MM.1S (cell line): ENCODE measurements at regions not wholly inside any gene's neighbourhood (a gene's known extent, or its start where the extent isn't known, plus 50 kb on each side); places are given as distances from the start of the nearest gene placed in this dataset.

Source experiments
- CTCF ChIP-seq: fragments of 300-600 bp; sonication (generic); IDR thresholded peaks from 2 replicates; pipeline ENCODE4 v1.5.1; 2016; ENCODE audit warnings: antibody characterized with exemption, low read length, mixed read lengths
- EZH2 ChIP-seq: fragments of 300-600 bp; sonication (generic); optimal IDR thresholded peaks from 2 replicates; pipeline ENCODE3; 2017; ENCODE audit warnings: low read depth, mild to moderate bottlenecking, antibody characterized with exemption, low read length, mixed read lengths

- TF ChIP-seq CTCF (no peak), EZH2 (no peak)
These were observed 74.2 kb upstream of the ADCY2 start for GRCh38 chr5:7321724-7322123.
